ENCODE measurements at regions not wholly inside any gene's neighbourhood (a gene's known extent, or its start where the extent isn't known, plus 50 kb on each side); places are given as distances from the start of the nearest gene placed in this dataset.

GRCh38 chr12:58029260-58029659 lies 87.9 kb downstream of the ATP23 start:
- H3K9ac ChIP-seq, result no peak overlapping the region
- H3K9me3 ChIP-seq, result no peaks in the 10 kb centered on the region
- H3K36me3 ChIP-seq (replicated peaks in 1 of 2; ENCODE audit: control insufficient read depth in 1 of 2, insufficient read depth in 2 of 2, low read length in 1 of 2), result no peaks in the 10 kb centered on the region
- DNase-seq, result no peak
- no peaks in the 10 kb centered on the region for H4K20me1 ChIP-seq (ENCODE audit: insufficient read depth)
- no peaks in the 10 kb centered on the region for H3F3A ChIP-seq (replicated peaks; ENCODE audit: insufficient read depth)
- CTCF ChIA-PET, result no interaction called here
- no peak overlapping the region for H3K27ac ChIP-seq (ENCODE audit: low read depth in 2 of 2, low read length in 1 of 2)
- 19% methylated on average over 1 of the region's 1 CpG for WGBS (ENCODE audit: low lambda C conversion rate)
- no peaks in the 10 kb centered on the region for H3K27me3 ChIP-seq (ENCODE audit: insufficient read depth)
- no peaks in the 10 kb centered on the region for H3K9me2 ChIP-seq
- TF ChIP-seq TEAD4 (IDR thresholded peaks at IDR 0.05; ENCODE audit: borderline replicate concordance, insufficient read depth), result no peak
- TF ChIP-seq CHD2 (IDR thresholded peaks at IDR 0.05; ENCODE audit: low read length, partially characterized antibody), result no peak
- TF ChIP-seq EP300 (IDR thresholded peaks at IDR 0.05; ENCODE audit: borderline replicate concordance in 1 of 2, low read depth in 1 of 2, low read length in 1 of 2), result no peak
- no peak for TF ChIP-seq ZBTB33 (IDR thresholded peaks at IDR 0.05; ENCODE audit: borderline replicate concordance, low read depth)
- H3K4me1 ChIP-seq (ENCODE audit: control insufficient read depth in 1 of 2, insufficient read depth in 2 of 2, low read depth in 1 of 2, low read length in 1 of 2), result no peaks in the 10 kb centered on the region
- no peak overlapping the region for H2AFZ ChIP-seq (ENCODE audit: low read depth)
- H3K4me3 ChIP-seq (ENCODE audit: low read depth in 2 of 2, low read length in 1 of 2), result no peak overlapping the region
- POLR2A ChIA-PET, result no interaction called here
- no peaks in the 10 kb centered on the region for H3K79me2 ChIP-seq (ENCODE audit: insufficient read depth)
- H3K4me2 ChIP-seq, result no peak overlapping the region

DNA sequence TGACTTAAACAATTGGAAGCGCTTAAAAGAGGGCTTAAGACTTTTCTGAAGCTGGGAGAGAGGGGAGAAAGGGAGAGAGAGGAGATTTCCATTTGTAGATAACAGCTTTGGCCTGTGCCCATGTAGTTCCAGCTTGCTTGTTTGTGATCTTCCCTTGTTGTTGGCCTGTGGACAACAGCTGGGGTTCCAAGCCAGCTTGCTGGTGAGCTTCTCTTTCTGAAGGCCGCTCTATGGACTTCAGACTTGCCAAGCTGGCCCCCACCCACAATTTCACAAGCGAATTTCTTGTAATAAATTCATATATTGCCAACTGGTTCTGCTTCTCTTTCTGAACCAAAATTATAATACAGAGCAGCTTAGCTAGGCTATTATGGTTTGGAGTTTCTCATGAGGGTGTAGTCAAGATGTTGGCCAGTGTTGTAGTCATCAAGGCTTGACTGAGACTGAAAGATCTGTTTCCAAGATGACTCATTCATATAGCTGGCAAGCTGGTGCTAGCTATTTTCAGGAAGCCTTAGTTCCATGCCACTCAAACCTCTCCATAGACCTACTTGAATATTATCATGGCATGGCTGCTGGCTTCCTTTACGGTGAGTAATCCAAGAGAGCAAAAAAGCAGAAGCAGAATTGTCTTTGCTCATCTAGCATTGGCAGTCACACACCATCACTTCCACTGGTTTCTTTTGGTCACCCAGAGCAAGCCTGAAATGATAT lies 89.4 kb downstream of the ATP23 start:
- H3K9me3 ChIP-seq, result no peaks in the 10 kb centered on the region
- CTCF ChIA-PET, result no interaction called here
- no peak for DNase-seq
- no peaks in the 10 kb centered on the region for H3K4me1 ChIP-seq (ENCODE audit: control insufficient read depth in 1 of 2, insufficient read depth in 2 of 2, low read depth in 1 of 2, low read length in 1 of 2)
- no peak overlapping the region for H3K27ac ChIP-seq (ENCODE audit: low read depth in 2 of 2, low read length in 1 of 2)
- H3K79me2 ChIP-seq (ENCODE audit: insufficient read depth), result no peaks in the 10 kb centered on the region
- no peaks in the 10 kb centered on the region for H3K9me2 ChIP-seq
- H3F3A ChIP-seq (replicated peaks; ENCODE audit: insufficient read depth), result no peaks in the 10 kb centered on the region
- POLR2A ChIA-PET, result no interaction called here
- H3K36me3 ChIP-seq (replicated peaks in 1 of 2; ENCODE audit: control insufficient read depth in 1 of 2, insufficient read depth in 2 of 2, low read length in 1 of 2), result no peaks in the 10 kb centered on the region
- no peaks in the 10 kb centered on the region for H4K20me1 ChIP-seq (ENCODE audit: insufficient read depth)
- H3K4me2 ChIP-seq, result no peak overlapping the region
- no peak overlapping the region for H2AFZ ChIP-seq (ENCODE audit: low read depth)
- no peak overlapping the region for H3K9ac ChIP-seq
- TF ChIP-seq MXI1 (IDR thresholded peaks at IDR 0.05; ENCODE audit: low read depth, low read length), result no peak
- H3K4me3 ChIP-seq (ENCODE audit: low read depth in 2 of 2, low read length in 1 of 2), result no peak overlapping the region
- H3K27me3 ChIP-seq (ENCODE audit: insufficient read depth), result no peaks in the 10 kb centered on the region
- 1% methylated on average over 4 of the region's 4 CpGs for WGBS (ENCODE audit: low lambda C conversion rate)

- ChIA-PET POLR2A (no interaction called here), CTCF (no interaction called here)
- DNase-seq, result no peak
- Histone ChIP-seq H3K9ac (no peak overlapping the region), H3K4me1 (ENCODE audit: control insufficient read depth in 1 of 2, insufficient read depth in 2 of 2, low read depth in 1 of 2, low read length in 1 of 2) (no peaks in the 10 kb centered on the region), H3K27me3 (ENCODE audit: insufficient read depth) (no peaks in the 10 kb centered on the region), H3K4me3 (ENCODE audit: low read depth in 2 of 2, low read length in 1 of 2) (no peak overlapping the region), H3K9me2 (no peaks in the 10 kb centered on the region), H3K4me2 (no peak overlapping the region), H2AFZ (ENCODE audit: low read depth) (no peak overlapping the region), H3K79me2 (ENCODE audit: insufficient read depth) (no peaks in the 10 kb centered on the region), H3F3A (replicated peaks; ENCODE audit: insufficient read depth) (no peaks in the 10 kb centered on the region), H4K20me1 (ENCODE audit: insufficient read depth) (no peaks in the 10 kb centered on the region), H3K36me3 (replicated peaks in 1 of 2; ENCODE audit: control insufficient read depth in 1 of 2, insufficient read depth in 2 of 2, low read length in 1 of 2) (no peaks in the 10 kb centered on the region), H3K9me3 (no peaks in the 10 kb centered on the region), H3K27ac (ENCODE audit: low read depth in 2 of 2, low read length in 1 of 2) (no peak overlapping the region)
- WGBS (ENCODE audit: low lambda C conversion rate), result 18% methylated on average over 3 of the region's 3 CpGs
- TF ChIP-seq SIN3A (IDR thresholded peaks at IDR 0.05; ENCODE audit: borderline replicate concordance, low read depth, low read length) (no peak), FOSL2 (IDR thresholded peaks at IDR 0.05; ENCODE audit: borderline replicate concordance, low read depth) (no peak), RAD21 (IDR thresholded peaks at IDR 0.05; ENCODE audit: low read length) (no peak), ZBTB33 (IDR thresholded peaks at IDR 0.05; ENCODE audit: borderline replicate concordance, low read depth) (no peak), NFIC (IDR thresholded peaks at IDR 0.05; ENCODE audit: borderline replicate concordance) (no peak), TCF12 (IDR thresholded peaks at IDR 0.05) (no peak), CTCF (IDR thresholded peaks at IDR 0.05) (no peak)
- TF ChIP-seq, protein P1, sequence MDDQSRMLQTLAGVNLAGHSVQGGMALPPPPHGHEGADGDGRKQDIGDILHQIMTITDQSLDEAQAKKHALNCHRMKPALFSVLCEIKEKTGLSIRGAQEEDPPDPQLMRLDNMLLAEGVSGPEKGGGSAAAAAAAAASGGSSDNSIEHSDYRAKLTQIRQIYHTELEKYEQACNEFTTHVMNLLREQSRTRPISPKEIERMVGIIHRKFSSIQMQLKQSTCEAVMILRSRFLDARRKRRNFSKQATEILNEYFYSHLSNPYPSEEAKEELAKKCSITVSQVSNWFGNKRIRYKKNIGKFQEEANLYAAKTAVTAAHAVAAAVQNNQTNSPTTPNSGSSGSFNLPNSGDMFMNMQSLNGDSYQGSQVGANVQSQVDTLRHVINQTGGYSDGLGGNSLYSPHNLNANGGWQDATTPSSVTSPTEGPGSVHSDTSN (IDR thresholded peaks at IDR 0.05), result no peak
- TF ChIP-seq, protein P2, sequence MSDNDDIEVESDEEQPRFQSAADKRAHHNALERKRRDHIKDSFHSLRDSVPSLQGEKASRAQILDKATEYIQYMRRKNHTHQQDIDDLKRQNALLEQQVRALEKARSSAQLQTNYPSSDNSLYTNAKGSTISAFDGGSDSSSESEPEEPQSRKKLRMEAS (IDR thresholded peaks at IDR 0.05; ENCODE audit: low read depth), result no peak
Measured at GRCh38 chr12:58032156-58032555, 90.8 kb downstream of the ATP23 start.
